HG03378 (cell line): ENCODE measurements at regions not wholly inside any gene's neighbourhood (a gene's known extent, or its start where the extent isn't known, plus 50 kb on each side); places are given as distances from the start of the nearest gene placed in this dataset.
"Not testable (repeated sequence)": the region's sequence is repeated elsewhere in the genome, so short reads cannot be mapped to it uniquely, and the experiment has no call there.

Experiments used
- ATAC-seq: cut with Tn5 transposase; IDR thresholded peaks from one replicate; pipeline ENCODE4 v1.9.1; 2021; ENCODE audit warnings: mild to moderate bottlenecking, moderate library complexity; ENCODE audit not compliant: unreplicated experiment

GRCh38 chr3:181610083-181610972, 101.4 kb upstream of the SOX2 start:
- no peak for ATAC-seq

- no peak for ATAC-seq
Measured at GRCh38 chr3:181609030-181609767, 102.5 kb upstream of the SOX2 start.

- no peak for ATAC-seq
Measured at GRCh38 chr3:181604267-181604666, 107.5 kb upstream of the SOX2 start.

DNA sequence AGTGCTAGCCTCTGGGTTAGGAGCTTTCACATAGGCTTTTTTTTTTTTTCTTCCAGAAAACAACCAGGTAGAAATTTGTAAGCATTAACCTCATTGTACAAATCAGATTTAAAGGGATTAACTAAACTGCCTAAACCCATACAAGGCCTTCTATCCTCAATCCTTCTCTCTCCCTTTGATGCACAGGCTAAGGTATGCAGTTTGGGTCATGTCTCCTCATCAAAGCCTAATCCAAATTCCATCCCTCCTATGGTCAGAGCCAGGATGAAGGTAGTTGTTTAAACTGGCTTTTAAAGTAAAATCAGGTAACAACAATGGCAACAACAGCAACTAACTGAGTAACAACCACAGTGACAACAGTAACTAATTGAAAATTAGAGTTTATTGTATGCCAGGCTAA, 115.6 kb upstream of the SOX2 start:
- no peak for ATAC-seq

DNA sequence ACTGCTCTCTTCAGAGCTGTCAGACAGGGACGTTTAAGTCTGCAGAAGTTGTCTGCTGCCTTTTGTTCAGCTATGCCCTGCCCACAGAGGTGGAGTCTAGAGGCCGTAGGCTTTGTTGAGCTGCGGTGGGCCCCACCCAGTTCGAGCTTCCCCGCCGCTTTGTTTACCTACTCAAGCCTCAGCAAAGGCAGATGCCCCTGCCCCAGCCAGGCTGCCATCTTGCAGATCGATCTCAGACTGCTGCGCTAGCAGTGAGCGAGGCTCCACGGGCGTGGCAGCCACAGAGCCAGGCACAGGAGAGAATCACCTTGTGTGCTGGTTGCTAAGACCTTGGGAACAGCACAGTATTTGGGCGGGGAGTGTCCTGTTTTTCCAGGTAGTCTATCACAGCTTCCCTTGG, 120.8 kb upstream of the SOX2 start:
- ATAC-seq, result not testable (repeated sequence)

DNA sequence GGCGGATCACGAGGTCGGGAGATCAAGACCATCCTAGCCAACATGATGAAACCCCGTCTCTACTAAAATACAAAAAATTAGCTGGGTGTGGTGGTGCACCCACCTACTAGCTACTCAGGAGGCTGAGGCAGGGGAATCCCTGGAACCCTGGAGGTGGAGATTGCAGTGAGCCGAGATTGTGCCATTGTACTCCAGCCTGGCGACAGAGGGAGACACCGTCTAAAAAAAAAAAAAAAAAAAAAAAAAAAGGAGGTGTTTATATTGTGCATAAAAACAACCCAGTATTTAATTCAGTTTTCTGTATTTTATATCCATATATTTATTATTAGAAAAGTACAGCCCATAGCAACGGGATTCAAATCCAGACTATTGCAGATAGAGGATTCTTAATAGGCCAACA, 129.1 kb upstream of the SOX2 start:
- no peak for ATAC-seq

DNA sequence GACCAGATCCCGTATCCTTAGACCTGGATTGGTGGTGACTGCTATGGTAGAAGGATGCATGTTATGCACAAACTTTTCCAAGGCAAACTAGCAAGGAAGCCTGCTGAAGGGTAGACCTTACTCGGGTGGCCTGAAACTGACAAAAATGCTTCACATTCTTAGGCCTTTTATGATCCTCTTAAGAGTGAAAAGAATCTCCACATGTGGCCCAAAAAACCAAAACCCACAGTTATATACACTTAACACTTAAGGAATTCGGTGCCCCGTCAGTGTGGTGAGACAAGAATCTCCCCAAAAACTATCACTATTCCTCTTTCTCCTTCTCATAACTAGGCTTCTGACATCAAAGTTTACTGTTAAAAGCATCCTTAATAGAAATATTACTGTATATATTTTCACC, 130.1 kb upstream of the SOX2 start:
- no peak for ATAC-seq

- no peak for ATAC-seq
Measured at GRCh38 chr3:181578743-181579142, 133.0 kb upstream of the SOX2 start.

- no peak for ATAC-seq
Measured at GRCh38 chr3:181572432-181572831, 139.3 kb upstream of the SOX2 start.

- no peak for ATAC-seq
Measured at GRCh38 chr3:181570472-181570871, 141.3 kb upstream of the SOX2 start.

- no peak for ATAC-seq
Measured at GRCh38 chr3:181569356-181569940, 142.3 kb upstream of the SOX2 start.

DNA sequence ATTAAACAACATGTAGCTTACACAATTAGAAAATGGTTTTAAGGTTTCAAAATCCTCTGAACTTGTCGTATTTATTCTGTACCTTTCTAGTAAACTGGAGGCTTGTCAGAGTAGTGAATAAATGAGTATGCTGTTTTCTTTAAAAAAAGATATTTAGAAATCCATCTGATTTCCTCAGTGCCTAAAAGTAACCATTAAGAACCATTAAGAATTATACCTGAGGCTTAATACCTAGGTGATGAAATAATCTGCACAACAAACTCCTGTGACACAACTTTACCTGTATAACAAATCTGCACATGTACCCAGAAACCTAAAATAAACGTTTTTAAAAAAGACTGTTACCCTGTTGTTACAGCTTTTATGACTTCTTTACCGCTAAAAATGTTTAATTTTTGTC, 143.0 kb upstream of the SOX2 start:
- no peak for ATAC-seq

GRCh38 chr3:181568248-181568647, 143.5 kb upstream of the SOX2 start:
- ATAC-seq, result no peak

DNA sequence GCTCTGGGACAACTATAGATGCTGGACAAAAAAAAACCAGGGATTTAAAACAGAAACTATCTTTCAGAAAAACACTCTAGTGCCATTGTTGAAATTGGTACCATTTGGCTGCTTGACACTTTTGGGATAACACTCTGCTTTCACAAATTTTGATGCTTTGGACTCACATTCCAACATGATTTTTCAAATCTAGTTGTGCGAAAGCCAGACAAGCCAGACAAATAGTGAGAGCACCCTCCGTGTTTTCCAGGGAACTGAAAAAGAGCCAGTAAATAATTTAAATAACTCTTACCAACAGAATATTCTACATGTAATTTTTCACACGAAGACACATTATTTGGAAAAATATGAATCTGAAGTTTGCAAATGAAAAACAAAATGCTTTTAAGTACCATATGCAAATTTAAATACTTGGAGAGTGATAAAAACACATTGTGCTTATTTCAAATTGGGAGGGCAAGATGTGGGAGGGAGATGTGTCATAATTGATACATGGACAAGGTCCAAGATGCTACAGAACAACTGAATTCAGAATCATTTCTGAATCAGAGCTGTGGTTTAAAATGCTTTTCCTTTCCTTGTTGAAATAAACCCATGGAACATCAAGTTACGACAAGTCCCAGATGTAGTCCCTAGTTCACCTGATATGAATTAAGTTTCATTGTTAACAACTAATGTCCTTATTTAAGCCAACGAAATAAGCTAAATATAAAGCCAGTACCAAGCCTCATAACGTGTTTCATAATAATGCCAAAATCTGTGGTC, 144.2 kb upstream of the SOX2 start:
- ATAC-seq, result no peak

- ATAC-seq, result no peak
Measured at GRCh38 chr3:181565416-181565815, 146.3 kb upstream of the SOX2 start.

DNA sequence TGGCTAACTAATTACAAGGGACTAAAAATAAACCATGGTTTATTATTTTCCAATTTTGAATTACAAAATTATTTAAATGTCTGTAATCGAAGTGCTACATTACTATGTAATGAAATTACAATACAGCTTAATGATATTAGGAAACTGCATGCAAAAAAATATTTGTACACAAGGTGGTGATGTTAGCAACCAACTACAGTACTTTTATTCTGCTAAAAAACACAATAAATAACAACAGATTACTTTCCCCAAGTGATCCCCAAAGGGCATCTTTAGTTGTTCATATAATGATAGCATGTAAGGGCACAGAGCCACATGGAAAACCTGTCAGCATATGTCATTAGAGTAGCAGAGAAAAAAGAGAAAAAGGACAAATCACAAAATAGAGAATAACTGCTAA, 147.5 kb upstream of the SOX2 start:
- no peak for ATAC-seq

- no peak for ATAC-seq
Measured at GRCh38 chr3:181561139-181562031, 150.3 kb upstream of the SOX2 start.

DNA sequence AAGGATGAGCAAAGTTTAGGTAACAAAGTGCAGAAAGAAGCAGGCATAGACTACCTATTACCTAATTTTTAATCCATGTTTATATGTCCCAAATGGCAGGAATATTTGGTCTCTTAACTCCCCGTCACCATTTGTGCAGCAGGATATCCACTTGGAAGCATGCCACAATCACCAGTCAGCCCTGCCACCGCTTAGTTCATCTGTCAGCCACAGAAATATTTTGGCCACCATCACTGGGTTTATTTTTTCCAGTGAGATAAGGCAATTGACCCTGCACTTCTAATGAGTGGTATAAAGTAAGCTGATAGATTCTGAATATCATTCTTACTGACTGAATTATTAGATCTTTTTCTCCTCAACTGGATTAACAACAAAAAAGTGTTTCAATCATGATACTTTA, 152.9 kb upstream of the SOX2 start:
- no peak for ATAC-seq

DNA sequence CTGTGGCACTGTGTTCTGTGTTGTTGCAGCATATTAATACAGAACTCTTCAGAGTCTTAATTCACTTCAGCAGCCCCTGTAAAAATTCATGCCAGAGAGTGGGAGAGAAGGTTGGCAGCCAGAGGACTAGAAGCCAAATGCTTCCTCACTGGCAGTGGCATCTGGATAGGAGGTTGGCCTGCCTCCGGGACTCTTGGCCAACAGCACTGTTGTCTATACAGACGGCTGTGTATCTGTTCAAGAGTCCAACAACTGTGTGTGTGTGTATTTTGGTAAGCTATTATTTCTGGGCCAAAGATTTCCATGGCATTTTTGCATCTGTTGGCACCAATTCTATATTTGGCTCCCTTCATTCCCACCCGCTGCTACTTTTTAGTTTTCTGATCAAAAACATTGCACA, 156.0 kb upstream of the SOX2 start:
- ATAC-seq, result no peak

DNA sequence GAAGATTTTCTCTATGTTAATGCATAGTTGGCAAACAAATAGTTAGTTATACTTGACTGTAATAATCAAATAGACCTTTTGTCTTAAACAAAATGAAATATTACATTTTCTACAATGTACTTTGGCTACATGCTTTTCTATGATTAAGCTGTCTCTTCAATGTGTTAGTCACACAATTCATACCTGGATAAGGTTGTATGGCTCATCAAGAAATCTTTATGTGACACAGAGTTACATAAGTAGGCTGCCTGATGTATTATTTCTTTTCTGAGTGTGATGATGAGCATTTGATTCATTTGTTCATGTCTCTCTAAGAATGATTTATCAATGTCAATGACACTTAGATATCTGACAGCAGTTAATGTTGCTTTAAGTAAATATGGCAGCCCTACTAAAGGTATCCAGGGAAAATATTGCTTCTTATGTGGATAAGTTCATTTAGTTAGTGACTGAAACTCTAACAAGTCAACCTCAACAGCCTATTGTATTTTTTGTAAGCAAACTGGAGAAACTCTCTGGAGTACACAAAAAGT, 157.4 kb upstream of the SOX2 start:
- no peak for ATAC-seq
